HG03432 (cell line): ENCODE measurements at regions not wholly inside any gene's neighbourhood (a gene's known extent, or its start where the extent isn't known, plus 50 kb on each side); places are given as distances from the start of the nearest gene placed in this dataset.
"Not testable (repeated sequence)": the region's sequence is repeated elsewhere in the genome, so short reads cannot be mapped to it uniquely, and the experiment has no call there.

Source experiments
- ATAC-seq: cut with Tn5 transposase; IDR thresholded peaks from one replicate; pipeline ENCODE4 v1.9.1; 2021; ENCODE audit warnings: mild to moderate bottlenecking, moderate library complexity; ENCODE audit not compliant: unreplicated experiment

- ATAC-seq: no peak
Observed at GRCh38 chr5:5899716-5900115, 477.2 kb downstream of the ICE1 start.

- no peak for ATAC-seq
Observed at GRCh38 chr5:5888284-5888683, 465.8 kb downstream of the ICE1 start.

- no peak for ATAC-seq
Observed at GRCh38 chr5:5887833-5888232, 465.4 kb downstream of the ICE1 start.

GRCh38 chr5:5886812-5887486 is 464.5 kb downstream of the ICE1 start:
- ATAC-seq: peak; percentile 85

- no peak for ATAC-seq
Observed at GRCh38 chr5:5886353-5886752, 463.9 kb downstream of the ICE1 start.

- no peak for ATAC-seq
Observed at GRCh38 chr5:5885782-5886181, 463.3 kb downstream of the ICE1 start.

- ATAC-seq: no peak
Observed at GRCh38 chr5:5884593-5884992, 462.1 kb downstream of the ICE1 start.

GRCh38 chr5:5883562-5883961 is 461.1 kb downstream of the ICE1 start:
- ATAC-seq: no peak

- no peak for ATAC-seq
Observed at GRCh38 chr5:5883146-5883545, 460.7 kb downstream of the ICE1 start.

- no peak for ATAC-seq
Observed at GRCh38 chr5:5882706-5883105, 460.2 kb downstream of the ICE1 start.

GRCh38 chr5:5881294-5881693 is 458.8 kb downstream of the ICE1 start:
- no peak for ATAC-seq

- ATAC-seq: no peak
Observed at GRCh38 chr5:5880077-5880763, 457.7 kb downstream of the ICE1 start.

GRCh38 chr5:5857396-5857795 is 434.9 kb downstream of the ICE1 start:
- ATAC-seq: no peak

- ATAC-seq: no peak
Observed at GRCh38 chr5:5854087-5854486, 431.6 kb downstream of the ICE1 start.

- no peak for ATAC-seq
Observed at GRCh38 chr5:5838493-5838892, 416.0 kb downstream of the ICE1 start.

- not testable (repeated sequence) for ATAC-seq
Observed at GRCh38 chr5:5831622-5832021, 409.1 kb downstream of the ICE1 start.

GRCh38 chr5:5828619-5829018 is 406.1 kb downstream of the ICE1 start:
- ATAC-seq: no peak

GRCh38 chr5:5826911-5827310 is 404.4 kb downstream of the ICE1 start:
- no peak for ATAC-seq

- ATAC-seq: no peak
Observed at GRCh38 chr5:5822729-5823257, 400.3 kb downstream of the ICE1 start.

GRCh38 chr5:5816960-5817359 is 394.5 kb downstream of the ICE1 start:
- no peak for ATAC-seq

GRCh38 chr5:5813441-5813840 is 391.0 kb downstream of the ICE1 start:
- no peak for ATAC-seq

- ATAC-seq: no peak
Observed at GRCh38 chr5:5810461-5810860, 388.0 kb downstream of the ICE1 start.
